ENCODE measurements at regions not wholly inside any gene's neighbourhood (a gene's known extent, or its start where the extent isn't known, plus 50 kb on each side); places are given as distances from the start of the nearest gene placed in this dataset.

- DNase-seq (ENCODE audit: low read depth, low spot score) = no peak
- no peak overlapping the region for H3K4me3 ChIP-seq (ENCODE audit: low read length)
Observed at GRCh38 chr1:193677874-193678273, 491.5 kb upstream of the B3GALT2 start.

GRCh38 chr1:193676996-193677549 lies 490.7 kb upstream of the B3GALT2 start:
- no peak overlapping the region for H3K4me3 ChIP-seq (ENCODE audit: low read length)
- DNase-seq (ENCODE audit: low read depth, low spot score) = no peak

- H3K4me3 ChIP-seq (ENCODE audit: low read length) = no peak overlapping the region
- no peak for DNase-seq (ENCODE audit: low read depth, low spot score)
Observed at GRCh38 chr1:193674292-193674944, 488.0 kb upstream of the B3GALT2 start.

DNA sequence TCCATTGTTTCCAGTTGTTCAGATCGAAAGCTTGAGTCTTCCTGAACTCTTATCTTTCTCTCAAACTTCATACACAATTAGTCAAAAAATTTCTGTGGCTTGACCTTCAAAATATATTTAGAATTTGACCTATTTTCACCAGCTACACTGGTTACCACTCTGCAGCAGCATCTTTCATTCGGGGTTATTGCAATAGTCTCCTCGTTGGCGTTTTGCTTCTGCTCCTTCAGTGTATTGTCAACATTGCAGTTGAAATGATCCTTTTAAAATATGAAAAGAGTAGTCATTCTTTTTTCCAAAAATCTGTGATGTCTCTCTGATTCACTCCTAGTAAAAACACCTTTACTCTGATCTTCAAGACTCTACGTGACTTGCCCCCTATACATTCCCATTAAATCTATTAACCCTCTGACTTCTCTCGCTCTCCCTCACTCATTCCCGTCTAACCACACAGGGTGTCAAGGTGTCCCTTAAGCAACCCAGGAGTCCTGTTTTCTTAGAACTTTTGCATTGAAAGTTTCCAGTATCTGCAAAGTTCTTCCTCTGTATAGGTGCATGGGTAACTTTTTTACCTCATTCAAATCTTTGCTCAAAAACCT lies 480.2 kb upstream of the B3GALT2 start:
- no peak for DNase-seq (ENCODE audit: low read depth, low spot score)

GRCh38 chr1:193663965-193664364 lies 477.6 kb upstream of the B3GALT2 start:
- no peak for DNase-seq (ENCODE audit: low read depth, low spot score)
- H3K4me3 ChIP-seq (ENCODE audit: low read length) = no peak overlapping the region

More for the DNA sequence above, 480.2 kb upstream of the B3GALT2 start:
- no peak overlapping the region for H3K4me3 ChIP-seq (ENCODE audit: low read length)

DNA sequence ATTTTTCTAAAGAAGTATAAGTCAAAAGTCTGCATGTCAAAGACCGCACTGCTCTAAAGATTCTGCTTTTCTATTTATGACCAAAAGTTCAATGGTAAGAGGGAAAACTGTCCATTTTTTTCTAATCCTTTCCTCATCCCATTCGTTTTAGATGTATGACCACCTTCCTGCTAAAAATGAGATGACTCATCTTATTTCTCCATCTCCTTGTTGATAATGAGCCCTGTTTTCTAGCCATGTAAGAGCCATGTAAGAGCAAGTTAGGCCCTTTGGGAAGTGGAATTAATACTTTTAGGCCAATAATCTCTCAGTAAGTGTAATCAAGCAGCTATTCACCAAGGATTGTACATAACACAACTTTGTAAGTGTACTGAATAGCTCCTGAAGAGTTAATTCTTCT lies 475.6 kb upstream of the B3GALT2 start:
- no peak for DNase-seq (ENCODE audit: low read depth, low spot score)
- H3K4me3 ChIP-seq (ENCODE audit: low read length) = no peak overlapping the region

DNA sequence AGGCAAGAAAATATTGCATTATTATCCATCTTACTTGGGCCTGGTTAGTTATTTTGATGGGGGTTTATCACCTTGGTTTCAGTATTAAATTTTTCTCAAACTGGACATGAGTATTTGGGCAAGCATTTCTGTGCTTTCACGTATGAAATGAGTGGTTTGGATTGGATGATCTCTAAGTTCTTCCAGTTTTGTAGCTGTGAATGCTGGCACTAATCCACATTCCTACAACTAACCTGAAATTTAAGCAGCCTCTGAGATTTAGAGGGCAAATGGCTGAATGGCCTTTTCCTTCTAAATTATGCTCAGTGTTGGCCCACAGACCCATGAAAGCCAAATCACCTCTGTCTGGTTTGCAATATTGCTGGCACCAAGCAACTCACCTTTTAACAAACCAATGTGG lies 475.0 kb upstream of the B3GALT2 start:
- H3K4me3 ChIP-seq (ENCODE audit: low read length) = no peak overlapping the region
- no peak for DNase-seq (ENCODE audit: low read depth, low spot score)

DNA sequence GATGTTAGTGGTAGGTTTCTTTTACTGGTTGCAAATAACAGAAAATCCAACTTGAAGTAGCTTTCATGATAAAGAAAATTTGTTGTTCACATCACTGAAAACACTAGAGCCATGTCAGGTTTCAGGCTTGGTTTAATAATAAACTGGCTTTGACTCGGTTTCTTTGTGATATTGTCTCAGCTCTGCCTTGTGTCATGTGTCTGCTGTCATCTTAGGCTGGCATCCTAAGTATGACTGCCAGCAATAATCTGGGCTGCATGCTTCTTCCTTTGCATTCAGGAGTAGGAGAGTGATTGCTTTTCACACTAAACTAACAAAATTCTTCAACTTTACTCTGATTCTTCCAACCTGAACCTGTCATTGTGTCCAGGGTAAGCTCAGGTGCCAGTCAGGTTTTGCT lies 474.0 kb upstream of the B3GALT2 start:
- no peak for DNase-seq (ENCODE audit: low read depth, low spot score)

GRCh38 chr1:193658691-193659090 lies 472.3 kb upstream of the B3GALT2 start:
- no peak for DNase-seq (ENCODE audit: low read depth, low spot score)
- no peak overlapping the region for H3K4me3 ChIP-seq (ENCODE audit: low read length)

More for the DNA sequence above, 474.0 kb upstream of the B3GALT2 start:
- no peak overlapping the region for H3K4me3 ChIP-seq (ENCODE audit: low read length)

DNA sequence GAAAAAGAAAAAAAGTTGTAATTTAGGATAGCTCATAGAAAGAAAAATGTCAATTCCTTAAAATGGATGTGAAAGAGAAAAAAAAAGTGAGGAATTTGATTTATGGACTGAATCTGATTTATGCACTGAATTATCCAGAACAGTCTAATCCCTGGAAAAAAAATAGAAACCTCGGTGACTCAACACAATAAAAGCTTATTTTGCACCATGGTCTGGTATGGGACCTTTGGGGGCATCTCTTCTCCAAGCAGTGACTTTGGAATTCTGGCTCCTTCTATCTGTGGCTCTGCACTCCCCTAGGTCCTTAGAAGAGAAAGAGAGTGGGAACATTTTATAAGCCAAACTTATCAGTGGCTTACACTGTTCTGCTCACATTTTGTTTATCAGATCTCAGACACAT lies 471.7 kb upstream of the B3GALT2 start:
- H3K4me3 ChIP-seq (ENCODE audit: low read length) = no peak overlapping the region
- DNase-seq (ENCODE audit: low read depth, low spot score) = no peak

GRCh38 chr1:193657552-193657951 lies 471.1 kb upstream of the B3GALT2 start:
- no peak for DNase-seq (ENCODE audit: low read depth, low spot score)
- no peak overlapping the region for H3K4me3 ChIP-seq (ENCODE audit: low read length)

GRCh38 chr1:193656841-193657240 lies 470.4 kb upstream of the B3GALT2 start:
- no peak for DNase-seq (ENCODE audit: low read depth, low spot score)
- no peak overlapping the region for H3K4me3 ChIP-seq (ENCODE audit: low read length)

- no peak overlapping the region for H3K4me3 ChIP-seq (ENCODE audit: low read length)
- DNase-seq (ENCODE audit: low read depth, low spot score) = no peak
Observed at GRCh38 chr1:193654951-193655735, 468.7 kb upstream of the B3GALT2 start.

DNA sequence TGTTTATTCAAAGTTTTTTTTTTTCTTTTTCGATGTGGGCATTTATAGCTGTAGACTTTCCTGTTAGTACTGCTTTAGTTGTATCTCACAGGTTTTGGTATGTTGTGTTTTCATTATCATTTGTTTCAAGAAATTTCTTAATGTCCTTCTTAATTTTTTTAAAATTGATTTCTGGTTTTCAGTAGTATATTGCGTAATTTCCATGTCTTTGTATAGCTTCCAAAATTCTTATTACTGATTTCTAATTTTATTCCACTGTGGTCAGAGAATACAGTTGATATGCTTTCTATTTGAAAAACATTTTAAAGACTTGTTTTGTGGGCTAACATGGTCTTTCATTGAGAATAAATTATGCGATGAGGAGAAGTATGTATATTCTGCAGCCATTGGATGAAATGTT lies 463.2 kb upstream of the B3GALT2 start:
- H3K4me3 ChIP-seq (ENCODE audit: low read length) = no peak overlapping the region
- DNase-seq (ENCODE audit: low read depth, low spot score) = no peak

DNA sequence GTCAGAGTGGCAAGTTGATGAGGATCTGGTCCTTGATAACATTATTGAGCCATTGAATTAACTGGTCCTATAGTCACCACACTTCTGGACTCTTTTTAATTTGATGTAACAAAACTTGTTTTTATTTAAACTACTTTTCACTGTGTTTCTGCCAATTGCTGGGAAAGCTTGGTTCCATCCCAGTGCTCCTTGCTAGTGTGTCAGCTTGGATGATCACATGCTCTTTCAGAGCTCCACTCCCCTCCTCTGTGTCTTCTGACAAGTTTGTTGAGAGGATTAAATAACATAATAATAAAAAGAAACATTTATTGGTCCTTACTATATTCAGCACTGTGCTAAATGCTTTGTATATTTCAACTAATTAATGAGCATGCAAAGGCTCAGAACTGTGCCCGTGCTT lies 448.5 kb upstream of the B3GALT2 start:
- no peak overlapping the region for H3K4me3 ChIP-seq (ENCODE audit: low read length)
- no peak for DNase-seq (ENCODE audit: low read depth, low spot score)

GRCh38 chr1:193634470-193634869 lies 448.1 kb upstream of the B3GALT2 start:
- H3K4me3 ChIP-seq (ENCODE audit: low read length) = no peak overlapping the region
- no peak for DNase-seq (ENCODE audit: low read depth, low spot score)

GRCh38 chr1:193633991-193634390 lies 447.6 kb upstream of the B3GALT2 start:
- no peak for DNase-seq (ENCODE audit: low read depth, low spot score)
- no peak overlapping the region for H3K4me3 ChIP-seq (ENCODE audit: low read length)

- DNase-seq (ENCODE audit: low read depth, low spot score) = no peak
- no peak overlapping the region for H3K4me3 ChIP-seq (ENCODE audit: low read length)
Observed at GRCh38 chr1:193633093-193633492, 446.7 kb upstream of the B3GALT2 start.

DNA sequence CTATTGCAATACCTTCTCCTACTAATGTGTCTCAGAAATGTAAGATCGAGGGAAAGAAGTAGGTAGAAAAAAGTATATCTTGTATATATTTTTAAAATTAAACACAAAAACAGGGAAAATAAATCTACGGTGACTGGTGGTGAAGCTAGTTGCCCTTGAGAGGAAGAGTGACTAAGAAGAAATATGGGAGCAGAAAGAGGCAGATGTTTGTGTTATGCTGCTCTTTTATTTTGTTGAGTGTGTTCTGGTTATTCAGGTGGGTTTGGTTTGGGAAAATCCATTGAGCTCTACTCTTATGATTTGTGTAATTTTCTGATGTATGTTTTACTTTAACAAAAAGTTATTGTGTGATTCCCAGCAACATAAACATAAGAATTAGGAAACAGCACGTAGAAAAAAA lies 444.9 kb upstream of the B3GALT2 start:
- H3K4me3 ChIP-seq (ENCODE audit: low read length) = no peak overlapping the region
- DNase-seq (ENCODE audit: low read depth, low spot score) = no peak

- no peak for DNase-seq (ENCODE audit: low read depth, low spot score)
- H3K4me3 ChIP-seq (ENCODE audit: low read length) = no peak overlapping the region
Observed at GRCh38 chr1:193629875-193630274, 443.5 kb upstream of the B3GALT2 start.

Data from Jurkat, Clone E6-1 (cell line).